ENCODE measurements at regions not wholly inside any gene's neighbourhood (a gene's known extent, or its start where the extent isn't known, plus 50 kb on each side); places are given as distances from the start of the nearest gene placed in this dataset.
A peak's percentile ranks its signal among the peaks of the same experiment; 100 is the strongest.

DNA sequence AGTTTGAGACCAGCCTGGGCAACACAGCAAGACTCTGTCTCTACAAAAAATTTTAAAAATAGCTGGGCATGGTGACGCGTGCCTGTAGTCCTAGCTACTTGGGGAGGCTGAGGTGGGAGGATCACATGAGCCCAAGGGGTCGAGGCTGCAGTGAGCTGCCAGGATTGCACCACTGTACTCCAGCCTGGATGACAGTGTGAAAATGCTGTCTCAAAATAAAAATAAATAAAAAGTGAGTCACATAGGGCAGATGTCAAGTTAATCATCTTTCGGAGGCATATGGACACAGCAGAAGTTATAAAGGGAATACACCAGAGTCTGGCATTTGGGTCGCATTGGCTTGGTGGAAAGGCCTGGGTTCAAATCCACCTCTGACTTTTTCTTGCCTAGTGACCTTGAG is 92.7 kb downstream of the PHETA1 start:
- DNase-seq (ENCODE audit: extremely low spot score), result no peak
- ChIA-PET CTCF (interaction anchor here (1.0 kb wide), 1 partner anchor 24 kb away, joined by 3 read pairs; no protein-coding TSS in a partner anchor), POLR2A (no interaction called here)
- TF ChIP-seq, protein P1, sequence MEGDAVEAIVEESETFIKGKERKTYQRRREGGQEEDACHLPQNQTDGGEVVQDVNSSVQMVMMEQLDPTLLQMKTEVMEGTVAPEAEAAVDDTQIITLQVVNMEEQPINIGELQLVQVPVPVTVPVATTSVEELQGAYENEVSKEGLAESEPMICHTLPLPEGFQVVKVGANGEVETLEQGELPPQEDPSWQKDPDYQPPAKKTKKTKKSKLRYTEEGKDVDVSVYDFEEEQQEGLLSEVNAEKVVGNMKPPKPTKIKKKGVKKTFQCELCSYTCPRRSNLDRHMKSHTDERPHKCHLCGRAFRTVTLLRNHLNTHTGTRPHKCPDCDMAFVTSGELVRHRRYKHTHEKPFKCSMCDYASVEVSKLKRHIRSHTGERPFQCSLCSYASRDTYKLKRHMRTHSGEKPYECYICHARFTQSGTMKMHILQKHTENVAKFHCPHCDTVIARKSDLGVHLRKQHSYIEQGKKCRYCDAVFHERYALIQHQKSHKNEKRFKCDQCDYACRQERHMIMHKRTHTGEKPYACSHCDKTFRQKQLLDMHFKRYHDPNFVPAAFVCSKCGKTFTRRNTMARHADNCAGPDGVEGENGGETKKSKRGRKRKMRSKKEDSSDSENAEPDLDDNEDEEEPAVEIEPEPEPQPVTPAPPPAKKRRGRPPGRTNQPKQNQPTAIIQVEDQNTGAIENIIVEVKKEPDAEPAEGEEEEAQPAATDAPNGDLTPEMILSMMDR (IDR thresholded peaks at IDR 0.05; ENCODE audit: control extremely low read depth, extremely low read depth, low read depth, missing control alignments), result no peak

DNA sequence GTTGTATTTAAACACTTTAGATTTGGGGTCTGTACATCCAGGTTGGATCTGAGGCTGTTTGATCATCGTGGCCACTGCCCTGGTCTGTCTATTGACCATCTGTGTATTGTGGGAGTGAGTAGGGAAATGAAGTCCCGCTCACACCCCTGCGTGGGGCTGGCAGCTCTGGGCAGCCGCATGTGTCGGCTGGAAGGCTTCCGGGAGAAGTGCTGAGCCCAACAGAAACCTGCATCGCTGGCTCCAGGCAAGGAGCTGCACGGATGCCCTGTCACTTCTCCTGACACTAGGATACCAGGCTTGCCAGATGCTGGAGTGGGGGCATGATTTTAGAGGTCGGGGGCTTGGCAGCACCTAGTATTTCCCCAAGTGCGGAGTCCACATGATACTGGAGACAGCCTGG is 93.6 kb downstream of the PHETA1 start:
- TF ChIP-seq, protein P1 (IDR thresholded peaks at IDR 0.05; ENCODE audit: control extremely low read depth, extremely low read depth, low read depth, missing control alignments), result no peak
- POLR2A ChIA-PET, result no interaction called here
- DNase-seq (ENCODE audit: extremely low spot score), result no peak
- CTCF ChIA-PET, result no interaction called here

DNA sequence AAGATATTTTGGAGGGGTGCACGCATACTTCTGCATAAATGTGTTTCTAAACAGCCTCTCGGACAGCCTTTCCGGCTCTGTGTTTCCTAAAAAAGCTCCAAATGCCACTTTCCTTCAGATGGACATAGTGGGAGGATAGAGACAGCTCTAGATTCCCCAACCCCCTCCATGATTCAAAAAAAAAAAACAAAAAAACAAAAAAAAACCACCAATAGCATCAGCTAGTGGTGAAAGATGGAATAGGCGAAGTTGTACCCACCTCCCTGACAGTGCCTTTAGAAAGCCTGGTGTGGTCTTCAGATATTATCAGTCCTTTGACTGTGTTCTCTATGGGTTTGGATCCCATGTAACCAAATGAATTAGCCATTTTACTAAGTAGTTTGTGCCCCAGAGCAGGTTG is 94.1 kb downstream of the PHETA1 start:
- ChIA-PET CTCF (interaction anchor here (0.9 to 1.6 kb wide), 2 partner anchors 56 to 255 kb away, joined by 3 read pairs; no protein-coding TSS in a partner anchor), POLR2A (no interaction called here)
- TF ChIP-seq, protein P1 (IDR thresholded peaks at IDR 0.05; ENCODE audit: control extremely low read depth, extremely low read depth, low read depth, missing control alignments), result no peak
- DNase-seq (ENCODE audit: extremely low spot score), result no peak

DNA sequence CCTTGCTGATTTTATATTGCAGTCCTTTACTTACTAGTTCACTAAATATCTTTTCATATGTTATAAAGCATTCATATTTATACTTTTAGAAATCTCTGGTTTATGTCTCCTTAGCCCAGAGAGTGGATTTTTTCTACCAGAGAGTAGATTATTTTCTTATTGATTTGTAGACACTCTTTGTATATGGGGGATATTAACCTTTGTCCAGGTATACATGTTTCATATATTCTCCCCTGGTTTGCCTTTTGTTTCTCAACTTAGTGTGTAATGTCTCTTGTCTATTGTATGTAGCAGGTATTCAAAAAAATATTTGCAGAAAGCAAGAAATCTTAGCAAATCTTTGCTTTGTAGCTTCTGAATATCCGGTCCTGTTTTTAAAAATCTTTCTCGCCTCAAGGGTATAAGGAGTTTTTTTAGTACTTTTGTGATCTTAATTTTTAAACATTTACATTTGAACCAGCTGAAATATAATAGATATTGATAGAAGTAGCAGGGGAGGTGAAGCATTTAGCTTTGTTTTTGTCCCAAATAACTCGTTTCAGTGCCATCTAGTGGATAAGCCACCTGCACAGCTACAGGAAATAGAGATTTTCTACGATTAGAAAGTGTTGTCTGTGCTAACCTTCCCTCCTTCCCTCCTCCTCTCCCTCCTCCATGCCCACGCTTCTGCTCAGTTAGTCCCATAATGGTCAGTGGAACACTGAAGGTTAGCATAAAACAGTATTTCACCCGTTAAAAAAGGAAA is 97.0 kb downstream of the PHETA1 start:
- ChIA-PET CTCF (interaction anchor here (1.2 kb wide), 1 partner anchor 334 kb away, joined by 3 read pairs; no protein-coding TSS in a partner anchor), POLR2A (interaction anchor here (0.6 kb wide), 1 partner anchor 119 kb away, joined by 6 read pairs; no protein-coding TSS in a partner anchor)
- no peak for DNase-seq (ENCODE audit: extremely low spot score)
- TF ChIP-seq, protein P1 (IDR thresholded peaks at IDR 0.05; ENCODE audit: control extremely low read depth, extremely low read depth, low read depth, missing control alignments), result peak; percentile 17

DNA sequence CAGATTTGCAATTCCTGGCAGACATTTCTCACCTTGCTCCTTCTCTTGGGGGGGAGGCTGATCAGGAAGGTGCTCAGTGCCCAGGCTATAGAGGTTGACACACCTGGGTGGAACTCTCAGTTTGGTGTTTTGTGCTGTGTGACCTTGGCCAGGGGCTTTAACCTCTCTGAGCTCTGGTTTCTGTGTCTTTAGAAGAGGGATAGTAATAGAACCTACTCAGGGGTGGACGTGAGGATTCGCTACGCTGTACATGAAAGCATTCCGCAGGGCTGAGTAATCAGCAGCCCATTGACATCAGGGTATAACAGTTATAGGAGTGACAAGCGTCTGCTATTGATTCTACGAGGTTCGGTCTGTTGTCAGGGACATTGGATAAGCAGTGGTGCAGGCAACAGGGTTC is 98.1 kb downstream of the PHETA1 start:
- ChIA-PET POLR2A (no interaction called here), CTCF (no interaction called here)
- TF ChIP-seq, protein P1 (IDR thresholded peaks at IDR 0.05; ENCODE audit: control extremely low read depth, extremely low read depth, low read depth, missing control alignments), result no peak
- no peak for DNase-seq (ENCODE audit: extremely low spot score)

DNA sequence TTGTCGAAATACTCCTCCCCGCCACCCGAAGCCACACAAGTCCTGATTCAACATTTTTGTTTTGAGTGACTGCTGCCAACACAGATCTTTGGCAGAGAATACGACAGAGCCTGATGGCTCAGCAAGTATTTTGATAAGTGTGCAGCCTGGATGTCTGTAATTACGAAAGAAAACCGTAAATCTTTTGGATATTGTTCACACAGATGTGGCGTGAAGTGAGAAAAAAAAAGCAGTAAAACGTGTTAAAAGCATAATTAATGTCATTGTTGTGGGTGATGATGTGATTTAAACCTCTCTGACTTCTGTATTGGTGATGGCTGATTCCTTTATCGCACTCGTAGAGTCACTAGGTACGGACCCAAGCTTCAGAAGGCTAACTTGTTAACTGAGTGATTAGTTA is 98.7 kb downstream of the PHETA1 start:
- DNase-seq (ENCODE audit: extremely low spot score), result no peak
- POLR2A ChIA-PET, result no interaction called here
- TF ChIP-seq, protein P1 (IDR thresholded peaks at IDR 0.05; ENCODE audit: control extremely low read depth, extremely low read depth, low read depth, missing control alignments), result no peak
- CTCF ChIA-PET, result interaction anchor here (1.4 to 1.7 kb wide), 2 partner anchors 11 to 29 kb away, joined by 4 to 9 read pairs; no protein-coding TSS in a partner anchor

Measured in GM10248 (cell line).